SK-N-MC (cell line): ENCODE measurements at regions not wholly inside any gene's neighbourhood (a gene's known extent, or its start where the extent isn't known, plus 50 kb on each side); places are given as distances from the start of the nearest gene placed in this dataset.

ENCODE experiments used
- EZH2 ChIP-seq: fragments of 200-600 bp; sonication (generic); IDR thresholded peaks from one replicate; pipeline ENCODE4 v1.6.1; 2017; ENCODE audit warnings: antibody characterized with exemption
- POLR2AphosphoS5 ChIP-seq: IDR thresholded peaks from 2 replicates; pipeline ENCODE4 v1.6.1; 2012; ENCODE audit warnings: mild to moderate bottlenecking, low read depth, low read length, borderline replicate concordance

DNA sequence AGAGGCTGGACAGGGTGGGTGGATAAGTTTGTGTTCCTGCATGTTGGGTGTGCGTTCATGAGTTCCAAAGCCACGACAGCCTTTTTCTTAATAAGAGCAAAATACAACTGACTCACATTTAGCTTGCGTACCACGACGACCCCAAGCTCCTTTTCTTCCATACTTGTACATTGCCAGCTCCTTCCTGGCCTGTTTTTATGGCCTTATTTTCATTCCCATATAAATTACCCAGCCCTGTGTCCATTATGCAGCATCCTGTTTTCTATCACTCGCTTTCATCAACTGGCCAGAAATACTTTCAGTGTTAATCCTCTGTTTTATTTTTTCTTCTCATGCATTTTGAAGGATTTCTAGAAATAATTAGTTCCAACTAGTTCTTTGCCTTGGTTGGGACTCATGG lies 499.1 kb downstream of the FOXO1 start:
- no peak for TF ChIP-seq EZH2
- no peak for TF ChIP-seq POLR2AphosphoS5
